Endothelial cell of umbilical vein (primary cell): ENCODE measurements at regions not wholly inside any gene's neighbourhood (a gene's known extent, or its start where the extent isn't known, plus 50 kb on each side); places are given as distances from the start of the nearest gene placed in this dataset.

Experiments
- BruUV-seq: library from RNA; stranded (reverse); fragments of 400-500 nt; replicated peaks from 2 replicates; lab custom pipeline; 2021; lab: Mats Ljungman, UMichigan
- CTCF ChIA-PET: fragments of 300-600, 350-600 bp; sonication (Branson Sonifier 250); formaldehyde crosslinking; loops from one replicate; lab custom pipeline; 2021; ENCODE audit warnings: antibody characterized with exemption, inconsistent platforms; lab: Charles Lee
- POLR2A ChIA-PET: fragments of 300-600, 350-600 bp; sonication (Branson Sonifier 250); formaldehyde crosslinking; loops from one replicate; lab custom pipeline; 2021; ENCODE audit warnings: antibody characterized with exemption, inconsistent platforms; lab: Charles Lee
- DNase-seq: peaks from one replicate; pipeline ENCODE4 v3.0.0-alpha.2; 2011; ENCODE audit warnings: low read depth, low spot score
- FAIRE-seq: peaks from 2 replicates; lab custom pipeline; 2011; peaks lifted over from hg19 to GRCh38; lab: Jason Lieb, UNC
- H2AFZ ChIP-seq: 2 replicates; pipeline ENCODE4 v1.6.0; 2012; ENCODE audit warnings: low read depth, low read length, control low read depth, inconsistent platforms
- H3K27ac ChIP-seq: 2 replicates; pipeline ENCODE4 v1.5.1; 2011; ENCODE audit warnings: low read depth, mild to moderate bottlenecking, control low read depth, low read length, moderate library complexity; ENCODE audit not compliant: insufficient read depth
- H3K27me3 ChIP-seq, 2 experiments: 2 replicates each; pipeline versions ENCODE4 v1.6.0 to v1.6.1; 2011; ENCODE audit warnings: low read length in 2 of 2, mixed read lengths in 1 of 2; ENCODE audit not compliant: control insufficient read depth in 2 of 2, insufficient read depth in 2 of 2
- H3K36me3 ChIP-seq, 2 experiments: 2 replicates in 1 of 2; 3 replicates in 1 of 2; pipeline ENCODE4 v1.5.1; 2011; ENCODE audit warnings: low read length in 2 of 2, mild to moderate bottlenecking in 1 of 2, moderate library complexity in 1 of 2; ENCODE audit not compliant: control insufficient read depth in 2 of 2, insufficient read depth in 2 of 2; ENCODE audit errors: extremely low read depth in 1 of 2
- H3K4me1 ChIP-seq: 3 replicates; pipeline ENCODE4 v1.5.1; 2011; ENCODE audit warnings: mild to moderate bottlenecking, low read length; ENCODE audit not compliant: control insufficient read depth, insufficient read depth; ENCODE audit errors: extremely low read depth
- H3K4me2 ChIP-seq: 2 replicates; pipeline ENCODE4 v1.6.1; 2011; ENCODE audit warnings: low read length, control low read depth, mixed read lengths; ENCODE audit not compliant: insufficient read depth
- H3K4me3 ChIP-seq, 3 experiments: fragments of 200-600 bp in 1 of 3; sonication (generic), shearing (Covaris generic) in 1 of 3; replicated peaks in 1 of 3; 2 replicates each; pipeline ENCODE4 v1.5.1; 2011 to 2016; ENCODE audit warnings: control low read depth in 3 of 3, low read length in 3 of 3, mild to moderate bottlenecking in 2 of 3, inconsistent platforms in 1 of 3, low read depth in 1 of 3, moderate library complexity in 1 of 3; ENCODE audit not compliant: insufficient read depth in 1 of 3
- H3K79me2 ChIP-seq: 2 replicates; pipeline ENCODE4 v1.6.0; 2012; ENCODE audit warnings: low read length, inconsistent platforms; ENCODE audit not compliant: control insufficient read depth, insufficient read depth
- H3K9ac ChIP-seq: replicated peaks from 2 replicates; pipeline ENCODE3; 2011; ENCODE audit warnings: low read length, control low read depth; ENCODE audit not compliant: insufficient read depth; ENCODE audit errors: extremely low read depth
- H3K9me1 ChIP-seq: replicated peaks from 3 replicates; pipeline ENCODE4 v1.6.0; 2011; ENCODE audit warnings: mild to moderate bottlenecking, low read length; ENCODE audit not compliant: control insufficient read depth, insufficient read depth; ENCODE audit errors: extremely low read depth
- H3K9me3 ChIP-seq: replicated peaks from 2 replicates; pipeline ENCODE4 v1.5.1; 2012; ENCODE audit warnings: low read length, inconsistent platforms; ENCODE audit not compliant: control insufficient read depth, insufficient read depth
- H4K20me1 ChIP-seq: replicated peaks from 2 replicates; pipeline ENCODE3; 2011; ENCODE audit warnings: mild to moderate bottlenecking, low read length; ENCODE audit not compliant: control insufficient read depth, insufficient read depth; ENCODE audit errors: extremely low read depth
- CTCF ChIP-seq, 2 donors: IDR thresholded peaks; 1 replicate in 1 of 2; 2 replicates in 1 of 2; pipeline ENCODE4 v1.5.1; 2011; ENCODE audit warnings: low read length in 2 of 2, mild to moderate bottlenecking in 2 of 2, moderate library complexity in 2 of 2, control low read depth in 1 of 2, inconsistent platforms in 1 of 2, low read depth in 1 of 2; ENCODE audit not compliant: insufficient read depth in 1 of 2; ENCODE audit errors: extremely low read depth in 1 of 2
- EZH2 ChIP-seq: IDR thresholded peaks from 2 replicates; pipeline ENCODE4 v1.6.1; 2012; ENCODE audit warnings: borderline replicate concordance, low read depth, mild to moderate bottlenecking, moderate library complexity, low read length, inconsistent platforms; ENCODE audit not compliant: severe bottlenecking
- FOS ChIP-seq: IDR thresholded peaks from 2 replicates; pipeline ENCODE4 v1.6.1; 2011; ENCODE audit warnings: mild to moderate bottlenecking, low read length, moderate library complexity, borderline replicate concordance; ENCODE audit not compliant: insufficient read depth
- GATA2 ChIP-seq: IDR thresholded peaks from 2 replicates; pipeline ENCODE4 v1.7.0; 2011; ENCODE audit warnings: low read depth, mild to moderate bottlenecking, moderate library complexity, mixed read lengths, low read length; ENCODE audit not compliant: insufficient read length, insufficient read depth
- JUN ChIP-seq: IDR thresholded peaks from 2 replicates; pipeline ENCODE4 v1.6.1; 2011; ENCODE audit warnings: borderline replicate concordance, low read depth; ENCODE audit not compliant: insufficient read length, insufficient read depth
- MAX ChIP-seq: IDR thresholded peaks from 2 replicates; pipeline ENCODE4 v1.6.1; 2011; ENCODE audit not compliant: insufficient read depth, insufficient read length
- MYC ChIP-seq: IDR thresholded peaks from one replicate; pipeline ENCODE4 v1.6.1; 2011; ENCODE audit warnings: mild to moderate bottlenecking, low read depth, low read length
- POLR2A ChIP-seq: IDR thresholded peaks from 2 replicates; pipeline ENCODE4 v1.6.1; 2012; ENCODE audit warnings: low read depth, mild to moderate bottlenecking, control low read depth, low read length
- POLR2AphosphoS5 ChIP-seq: IDR thresholded peaks from 2 replicates; pipeline ENCODE4 v1.6.1; 2012; ENCODE audit warnings: low read depth, mild to moderate bottlenecking, control low read depth, low read length, moderate library complexity; ENCODE audit not compliant: insufficient read depth
- dilution Hi-C: fragments of 300-500 bp; cut with MboI; formaldehyde crosslinking; loops from one replicate; pipeline ENCODE4 v1.15.0; 2019; ENCODE audit warnings: low sequenced_read_pairs; ENCODE audit not compliant: extremely low pct_ligation_motif_present
- intact Hi-C: fragments of 100-400 bp; cut with micrococcal nuclease; formaldehyde crosslinking; loops from one replicate; pipeline ENCODE4 v1.10.0; 2022

DNA sequence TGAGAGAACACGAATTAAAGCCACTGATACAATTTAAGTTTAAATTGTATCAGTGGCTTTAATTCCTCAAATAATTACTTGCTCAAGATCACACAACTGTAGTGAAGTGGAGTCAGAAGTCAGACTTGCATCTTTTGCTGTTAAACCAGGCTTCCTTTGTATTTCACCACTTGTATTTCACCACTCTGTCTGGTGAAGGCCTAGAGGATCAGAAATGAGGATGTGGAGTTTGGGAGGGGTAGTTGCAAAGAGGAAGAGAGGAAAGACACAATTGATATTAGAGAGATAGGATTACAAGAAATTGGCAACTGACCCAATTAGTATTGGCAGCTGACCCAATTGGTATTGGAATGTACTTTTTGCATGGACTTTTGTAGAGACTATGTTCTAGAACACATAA lies 288.1 kb upstream of the GPR149 start:
- Histone ChIP-seq H3K27ac (no peak overlapping the region), H4K20me1 (no peaks in the 10 kb centered on the region), H3K9me3 (no peaks in the 10 kb centered on the region), H3K4me3 (no peak overlapping the region), H3K9me1 (no peaks in the 10 kb centered on the region), H3K4me1 (no peaks in the 10 kb centered on the region), H3K27me3 (no peaks in the 10 kb centered on the region), H3K79me2 (no peaks in the 10 kb centered on the region), H2AFZ (no peak overlapping the region), H3K9ac (no peak overlapping the region), H3K36me3 (no peaks in the 10 kb centered on the region), H3K4me2 (no peak overlapping the region)
- dilution Hi-C loops (no loop called here), intact Hi-C loops (no loop called here)
- ChIA-PET POLR2A (no interaction called here), CTCF (no interaction called here)
- no peak for TF ChIP-seq POLR2AphosphoS5
- TF ChIP-seq FOS: no peak
- no peak for TF ChIP-seq EZH2
- TF ChIP-seq POLR2A: no peak
- no peak for TF ChIP-seq GATA2
- TF ChIP-seq MYC: no peak
- no peak for TF ChIP-seq JUN
- no peak for TF ChIP-seq CTCF (IDR thresholded peaks at IDR 0.05; ENCODE audit: extremely low read depth in 1 of 2, insufficient read depth in 1 of 2, low read depth in 1 of 2, low read length in 2 of 2)
- no peak for TF ChIP-seq MAX
- no TSS peak for BruUV-seq
- no peak for FAIRE-seq
- no peak for DNase-seq
